Panc1 (cell line): ENCODE measurements at regions not wholly inside any gene's neighbourhood (a gene's known extent, or its start where the extent isn't known, plus 50 kb on each side); places are given as distances from the start of the nearest gene placed in this dataset.

Source experiments
- CTCF ChIP-seq: fragments of 450-650 bp; IDR thresholded peaks from 2 replicates; pipeline ENCODE4 v1.5.1; 2017; ENCODE audit warnings: mild to moderate bottlenecking
- POLR2AphosphoS5 ChIP-seq: IDR thresholded peaks from 2 replicates; pipeline ENCODE4 v1.6.1; 2012; ENCODE audit warnings: mild to moderate bottlenecking, low read depth, low read length, moderate library complexity

- TF ChIP-seq CTCF, result no peak
- TF ChIP-seq POLR2AphosphoS5, result no peak
Observed at GRCh38 chr14:98010784-98011183, 1213.6 kb downstream of the VRK1 start.
